ENCODE measurements at regions not wholly inside any gene's neighbourhood (a gene's known extent, or its start where the extent isn't known, plus 50 kb on each side); places are given as distances from the start of the nearest gene placed in this dataset.

GRCh38 chr7:130831322-130831721, 97.3 kb upstream of the KLF14 start:
- no peak for TF ChIP-seq CTCF (conservative IDR thresholded peaks at IDR 0.05)
- no peak overlapping the region for H3K27ac ChIP-seq

GRCh38 chr7:130831817-130832481, 97.9 kb upstream of the KLF14 start:
- H3K27ac ChIP-seq: no peak overlapping the region
- peak; percentile 87 for TF ChIP-seq CTCF (conservative IDR thresholded peaks at IDR 0.05)

- no peak overlapping the region for H3K27ac ChIP-seq
Measured at GRCh38 chr7:130838738-130839137, 104.7 kb upstream of the KLF14 start.

GRCh38 chr7:130840599-130840998, 106.6 kb upstream of the KLF14 start:
- no peak overlapping the region for H3K27ac ChIP-seq
- no peak for TF ChIP-seq CTCF (conservative IDR thresholded peaks at IDR 0.05)

More at GRCh38 chr7:130838738-130839137, 104.7 kb upstream of the KLF14 start:
- no peak for TF ChIP-seq CTCF (conservative IDR thresholded peaks at IDR 0.05)

- no peak overlapping the region for H3K27ac ChIP-seq
- no peak for TF ChIP-seq CTCF (conservative IDR thresholded peaks at IDR 0.05)
Measured at GRCh38 chr7:130841416-130841815, 107.4 kb upstream of the KLF14 start.

- H3K27ac ChIP-seq: no peak overlapping the region
- no peak for TF ChIP-seq CTCF (conservative IDR thresholded peaks at IDR 0.05)
Measured at GRCh38 chr7:130843703-130844102, 109.7 kb upstream of the KLF14 start.

GRCh38 chr7:130844811-130845580, 111.0 kb upstream of the KLF14 start:
- no peak for TF ChIP-seq CTCF (conservative IDR thresholded peaks at IDR 0.05)
- H3K27ac ChIP-seq: no peak overlapping the region
